Upper lobe of left lung (tissue), 6 donors: ENCODE measurements at regions not wholly inside any gene's neighbourhood (a gene's known extent, or its start where the extent isn't known, plus 50 kb on each side); places are given as distances from the start of the nearest gene placed in this dataset.
"Not testable (repeated sequence)": the region's sequence is repeated elsewhere in the genome, so short reads cannot be mapped to it uniquely, and the experiment has no call there.

ENCODE experiments used
- ATAC-seq, 2 donors: fragments of 200-7000 bp; cut with Tn5 transposase; one replicate each; pipeline ENCODE4 v1.9.1; 2022; ENCODE audit warnings: mild to moderate bottlenecking in 2 of 2, moderate library complexity in 2 of 2; ENCODE audit not compliant: low FRiP score in 2 of 2
- DNase-seq, 2 donors: peaks; one replicate each; pipeline ENCODE4 v3.0.0-alpha.2; 2019 to 2020
- H3K27ac ChIP-seq, 4 donors: fragments of 200-600 bp; sonication (generic); one replicate each; pipeline ENCODE4 v1.5.1; 2016 to 2019
- H3K27me3 ChIP-seq, 4 donors: fragments of 200-600 bp; sonication (generic); one replicate each; pipeline ENCODE4 v1.5.1; 2017 to 2019
- H3K36me3 ChIP-seq, 4 donors: fragments of 200-600 bp; sonication (generic); one replicate each; pipeline ENCODE4 v1.5.1; 2016 to 2019
- H3K4me1 ChIP-seq, 4 donors: fragments of 200-600 bp; sonication (generic); one replicate each; pipeline ENCODE4 v1.5.1; 2018 to 2019
- H3K4me3 ChIP-seq, 4 donors: fragments of 200-600 bp; sonication (generic); one replicate each; pipeline ENCODE4 v1.5.1; 2017 to 2019; ENCODE audit warnings: mild to moderate bottlenecking in 2 of 4, moderate library complexity in 1 of 4
- H3K9me3 ChIP-seq, 4 donors: fragments of 200-600 bp; sonication (generic); one replicate each; pipeline ENCODE4 v1.5.1; 2018 to 2019
- CTCF ChIP-seq, 6 experiments: fragments of 450-650 bp in 4 of 6; fragments of 200-600 bp in 2 of 6; sonication (generic) in 2 of 6; IDR thresholded peaks; one replicate each; pipeline ENCODE4 v1.5.1; 2016 to 2019; ENCODE audit warnings: antibody characterized with exemption in 6 of 6
- EP300 ChIP-seq, 4 donors: sonication (generic); formaldehyde crosslinking; IDR thresholded peaks; one replicate each; pipeline ENCODE4 v1.5.1; 2017; ENCODE audit warnings: antibody characterized with exemption in 4 of 4, control low read depth in 2 of 4
- POLR2A ChIP-seq, 4 donors: fragments of 450-650 bp; IDR thresholded peaks; one replicate each; pipeline ENCODE4 v1.5.1; 2016 to 2017; ENCODE audit warnings: antibody characterized with exemption in 4 of 4, mild to moderate bottlenecking in 2 of 4
- POLR2AphosphoS5 ChIP-seq, 2 donors: sonication (generic); formaldehyde crosslinking; IDR thresholded peaks; one replicate each; pipeline ENCODE4 v1.5.1; 2017; ENCODE audit warnings: antibody characterized with exemption in 2 of 2
- WGBS, 2 donors: methylation state at CpG; one replicate each; pipeline ENCODE4 v1.1.5; 2017 to 2018; 5-methylcytosine and 5-hydroxymethylcytosine counted together
- donor health status: DM: no; HTN: no; CAD: no; lungs with moderate emphysema.
- donor health status: DM: no; HTN: yes; CAD: no; lungs with severe emphysema.

- 72 to 74% methylated on average over 4 of the region's 4 CpGs for WGBS, 2 donors
- no peak overlapping the region for H3K27ac ChIP-seq
- H3K36me3 ChIP-seq, result no peaks in the 10 kb centered on the region
- H3K4me1 ChIP-seq, result no peaks in the 10 kb centered on the region
- ATAC-seq, result no peak
- H3K27me3 ChIP-seq, result no peaks in the 10 kb centered on the region
- no peak for DNase-seq
- no peaks in the 10 kb centered on the region for H3K9me3 ChIP-seq
- no peak overlapping the region for H3K4me3 ChIP-seq
- TF ChIP-seq CTCF (IDR thresholded peaks at IDR 0.05) (no peak), EP300 (IDR thresholded peaks at IDR 0.05) (no peak), POLR2AphosphoS5 (IDR thresholded peaks at IDR 0.05) (no peak), POLR2A (IDR thresholded peaks at IDR 0.05) (no peak)
Observed at GRCh38 chr2:173521450-173522192, 166.9 kb downstream of the CDCA7 start.

GRCh38 chr2:173523497-173523896, 168.8 kb downstream of the CDCA7 start:
- Histone ChIP-seq H3K27me3 (no peaks in the 10 kb centered on the region), H3K4me1 (no peaks in the 10 kb centered on the region), H3K4me3 (no peak overlapping the region), H3K9me3 (no peaks in the 10 kb centered on the region), H3K27ac (no peak overlapping the region), H3K36me3 (no peaks in the 10 kb centered on the region)
- ATAC-seq (peak in 1 of 2 donors; percentile 81), DNase-seq (no peak)
- WGBS, 2 donors, result 7 to 36% methylated on average over 4 of the region's 4 CpGs
- TF ChIP-seq EP300 (IDR thresholded peaks at IDR 0.05), result no peak
- no peak for TF ChIP-seq CTCF (IDR thresholded peaks at IDR 0.05)
- TF ChIP-seq POLR2AphosphoS5 (IDR thresholded peaks at IDR 0.05), result no peak
- TF ChIP-seq POLR2A (IDR thresholded peaks at IDR 0.05), result no peak

- H3K27me3 ChIP-seq, result no peaks in the 10 kb centered on the region
- DNase-seq, result no peak
- no peak overlapping the region for H3K27ac ChIP-seq
- H3K4me1 ChIP-seq, result no peaks in the 10 kb centered on the region
- H3K9me3 ChIP-seq, result no peaks in the 10 kb centered on the region
- H3K4me3 ChIP-seq, result no peak overlapping the region
- WGBS, 2 donors, result 82 to 84% methylated on average over 7 of the region's 7 CpGs
- TF ChIP-seq CTCF (IDR thresholded peaks at IDR 0.05), result no peak
- TF ChIP-seq POLR2A (IDR thresholded peaks at IDR 0.05), result no peak
- TF ChIP-seq POLR2AphosphoS5 (IDR thresholded peaks at IDR 0.05), result no peak
- no peak for TF ChIP-seq EP300 (IDR thresholded peaks at IDR 0.05)
- peak; percentile 57 to 83 for ATAC-seq
- H3K36me3 ChIP-seq, result no peaks in the 10 kb centered on the region
Observed at GRCh38 chr2:173524256-173524955, 169.7 kb downstream of the CDCA7 start.

GRCh38 chr2:173532732-173533531, 178.3 kb downstream of the CDCA7 start:
- 86 to 93% methylated on average over 15 to 27 of the region's 32 CpGs for WGBS, 2 donors
- peak in 1 of 2 donors; percentile 25 for DNase-seq
- not testable (repeated sequence) for H3K27me3 ChIP-seq, H3K27ac ChIP-seq, H3K9me3 ChIP-seq, ATAC-seq, H3K4me1 ChIP-seq, H3K4me3 ChIP-seq, H3K36me3 ChIP-seq

- ATAC-seq (no peak), DNase-seq (no peak)
- WGBS, 2 donors, result 79 to 84% methylated on average over 2 of the region's 2 CpGs
Observed at GRCh38 chr2:173537694-173538093, 183.0 kb downstream of the CDCA7 start.

More at GRCh38 chr2:173537694-173538093, 183.0 kb downstream of the CDCA7 start:
- TF ChIP-seq POLR2A (IDR thresholded peaks at IDR 0.05) (no peak), EP300 (IDR thresholded peaks at IDR 0.05) (no peak), POLR2AphosphoS5 (IDR thresholded peaks at IDR 0.05) (no peak)
- Histone ChIP-seq H3K27me3 (no peaks in the 10 kb centered on the region), H3K27ac (no peak overlapping the region), H3K36me3 (no peaks in the 10 kb centered on the region), H3K9me3 (no peaks in the 10 kb centered on the region), H3K4me1 (no peaks in the 10 kb centered on the region), H3K4me3 (no peak overlapping the region)
